Loucy (cell line): ENCODE measurements at regions not wholly inside any gene's neighbourhood (a gene's known extent, or its start where the extent isn't known, plus 50 kb on each side); places are given as distances from the start of the nearest gene placed in this dataset.

Experiments
- EZH2phosphoT487 ChIP-seq: fragments of 200-600 bp; IDR thresholded peaks from 2 replicates; pipeline ENCODE4 v1.6.1; 2018; ENCODE audit warnings: antibody characterized with exemption, mild to moderate bottlenecking, moderate library complexity, borderline replicate concordance
- TF ChIP-seq, protein P1 (sequence below): fragments of 200-600 bp; sonication (generic); conservative IDR thresholded peaks from 2 replicates; pipeline ENCODE4 v1.5.1; 2014; ENCODE audit warnings: mild to moderate bottlenecking, antibody characterized with exemption, low read length

DNA sequence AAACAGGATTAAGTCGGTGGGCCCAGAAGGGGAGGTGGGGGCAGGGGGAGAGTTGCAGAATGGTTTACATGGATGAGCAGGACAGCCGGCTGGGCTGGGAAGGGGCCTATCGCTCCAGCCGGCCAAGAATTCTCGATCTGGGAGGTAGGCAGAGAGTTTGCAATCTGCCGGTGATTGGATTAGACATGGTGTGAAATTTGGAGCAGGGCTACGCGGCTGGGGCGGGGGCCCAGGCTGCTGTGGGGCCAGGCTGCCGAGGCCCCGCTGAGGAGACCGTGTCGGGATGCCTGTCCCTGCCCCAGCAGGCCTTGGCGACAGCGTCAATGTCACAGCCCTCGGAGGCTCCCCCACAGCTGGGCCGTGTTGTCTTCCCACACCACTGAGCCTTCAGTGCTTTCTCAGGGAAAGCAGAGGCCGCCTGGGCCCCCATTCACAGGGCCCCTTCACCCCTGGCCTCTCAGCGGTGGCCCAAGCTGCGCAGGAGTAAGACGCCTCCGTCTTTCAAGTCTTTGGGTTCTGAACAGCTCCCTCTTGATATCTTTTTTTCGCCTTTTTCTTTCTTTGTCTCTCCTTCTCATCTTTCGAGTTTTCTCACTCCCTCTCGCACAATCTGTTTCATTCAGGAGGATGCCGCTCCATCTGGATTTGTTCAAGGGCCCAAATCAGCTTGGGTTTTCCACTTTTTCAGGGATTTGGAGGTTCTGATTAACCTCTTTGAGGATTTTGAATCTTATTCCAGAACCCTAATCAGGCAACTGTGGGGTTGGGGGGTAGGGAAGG lies 117.5 kb upstream of the PARP11 start:
- TF ChIP-seq, protein P1, sequence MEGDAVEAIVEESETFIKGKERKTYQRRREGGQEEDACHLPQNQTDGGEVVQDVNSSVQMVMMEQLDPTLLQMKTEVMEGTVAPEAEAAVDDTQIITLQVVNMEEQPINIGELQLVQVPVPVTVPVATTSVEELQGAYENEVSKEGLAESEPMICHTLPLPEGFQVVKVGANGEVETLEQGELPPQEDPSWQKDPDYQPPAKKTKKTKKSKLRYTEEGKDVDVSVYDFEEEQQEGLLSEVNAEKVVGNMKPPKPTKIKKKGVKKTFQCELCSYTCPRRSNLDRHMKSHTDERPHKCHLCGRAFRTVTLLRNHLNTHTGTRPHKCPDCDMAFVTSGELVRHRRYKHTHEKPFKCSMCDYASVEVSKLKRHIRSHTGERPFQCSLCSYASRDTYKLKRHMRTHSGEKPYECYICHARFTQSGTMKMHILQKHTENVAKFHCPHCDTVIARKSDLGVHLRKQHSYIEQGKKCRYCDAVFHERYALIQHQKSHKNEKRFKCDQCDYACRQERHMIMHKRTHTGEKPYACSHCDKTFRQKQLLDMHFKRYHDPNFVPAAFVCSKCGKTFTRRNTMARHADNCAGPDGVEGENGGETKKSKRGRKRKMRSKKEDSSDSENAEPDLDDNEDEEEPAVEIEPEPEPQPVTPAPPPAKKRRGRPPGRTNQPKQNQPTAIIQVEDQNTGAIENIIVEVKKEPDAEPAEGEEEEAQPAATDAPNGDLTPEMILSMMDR: no peak
- no peak for TF ChIP-seq EZH2phosphoT487
